H9 (cell line): ENCODE measurements at regions not wholly inside any gene's neighbourhood (a gene's known extent, or its start where the extent isn't known, plus 50 kb on each side); places are given as distances from the start of the nearest gene placed in this dataset.
A peak's percentile ranks its signal among the peaks of the same experiment; 100 is the strongest.

Source experiments
- DNase-seq: peaks from one replicate; pipeline ENCODE4 v3.0.0-alpha.2; 2017
- H2AFZ ChIP-seq: one replicate; pipeline ENCODE4 v1.6.1; 2013; ENCODE audit warnings: mild to moderate bottlenecking, low read length, control low read depth, moderate library complexity
- H2AK5ac ChIP-seq: 2 replicates; pipeline ENCODE4 v1.6.1; 2013; ENCODE audit warnings: low read length, control low read depth, mixed read lengths; ENCODE audit not compliant: insufficient read length
- H2BK120ac ChIP-seq: one replicate; pipeline ENCODE4 v1.6.1; 2013; ENCODE audit warnings: low read depth, mild to moderate bottlenecking, low read length, control low read depth, inconsistent platforms; ENCODE audit not compliant: poor library complexity, severe bottlenecking
- H2BK12ac ChIP-seq: 2 replicates; pipeline ENCODE4 v1.6.1; 2013; ENCODE audit warnings: low read length, control low read depth, mixed read lengths, low read depth; ENCODE audit not compliant: insufficient read length
- H2BK15ac ChIP-seq: 2 replicates; pipeline ENCODE4 v1.6.1; 2013; ENCODE audit warnings: low read depth, low read length, control low read depth
- H2BK20ac ChIP-seq: one replicate; pipeline ENCODE4 v1.6.1; 2013; ENCODE audit warnings: low read depth, mild to moderate bottlenecking, low read length, control low read depth, inconsistent platforms; ENCODE audit not compliant: poor library complexity, severe bottlenecking
- H2BK5ac ChIP-seq: 2 replicates; pipeline ENCODE4 v1.6.1; 2013; ENCODE audit warnings: low read length, control low read depth, mixed read lengths; ENCODE audit not compliant: insufficient read length
- H3K14ac ChIP-seq: 2 replicates; pipeline ENCODE4 v1.6.1; 2013; ENCODE audit warnings: low read length, control low read depth; ENCODE audit not compliant: insufficient read depth
- H3K18ac ChIP-seq: 2 replicates; pipeline ENCODE4 v1.6.1; 2013; ENCODE audit warnings: low read depth, mild to moderate bottlenecking, mixed read lengths, low read length, control low read depth; ENCODE audit not compliant: insufficient read length
- H3K23ac ChIP-seq: 2 replicates; pipeline ENCODE4 v1.6.1; 2013; ENCODE audit warnings: low read length, control low read depth, mixed read lengths, low read depth; ENCODE audit not compliant: insufficient read length
- H3K23me2 ChIP-seq: 2 replicates; pipeline ENCODE4 v1.6.1; 2013; ENCODE audit warnings: low read depth, mild to moderate bottlenecking, mixed read lengths, low read length, control low read depth; ENCODE audit not compliant: insufficient read length, poor library complexity, severe bottlenecking
- H3K27ac ChIP-seq: 2 replicates; pipeline ENCODE4 v1.5.1; 2013; ENCODE audit warnings: low read length, control low read depth, mixed read lengths, low read depth; ENCODE audit not compliant: insufficient read length
- H3K27me3 ChIP-seq: 2 replicates; pipeline ENCODE4 v1.6.1; 2013; ENCODE audit warnings: low read length, control low read depth, inconsistent platforms; ENCODE audit not compliant: insufficient read depth
- H3K4ac ChIP-seq: 2 replicates; pipeline ENCODE4 v1.6.1; 2013; ENCODE audit warnings: low read depth, mild to moderate bottlenecking, control low read depth, inconsistent platforms, low read length, moderate library complexity
- H3K4me1 ChIP-seq: 2 replicates; pipeline ENCODE4 v1.6.1; 2013; ENCODE audit warnings: low read length, control low read depth, inconsistent platforms; ENCODE audit not compliant: insufficient read depth
- H3K4me2 ChIP-seq: 2 replicates; pipeline ENCODE4 v1.6.1; 2013; ENCODE audit warnings: low read length, control low read depth, mixed read lengths; ENCODE audit not compliant: insufficient read length, insufficient read depth
- H3K56ac ChIP-seq: 2 replicates; pipeline ENCODE4 v1.6.1; 2013; ENCODE audit warnings: low read depth, mild to moderate bottlenecking, mixed read lengths, low read length, control low read depth; ENCODE audit not compliant: insufficient read length
- H3K79me1 ChIP-seq: 2 replicates; pipeline ENCODE4 v1.6.1; 2013; ENCODE audit warnings: low read depth, mild to moderate bottlenecking, moderate library complexity, low read length, control low read depth, inconsistent platforms; ENCODE audit not compliant: insufficient read depth, poor library complexity, severe bottlenecking
- H3K79me2 ChIP-seq: 2 replicates; pipeline ENCODE4 v1.6.1; 2013; ENCODE audit warnings: low read length, control low read depth, inconsistent platforms; ENCODE audit not compliant: insufficient read depth
- H3K9ac ChIP-seq: 2 replicates; pipeline ENCODE4 v1.6.1; 2013; ENCODE audit warnings: low read length, control low read depth, mixed read lengths; ENCODE audit not compliant: insufficient read length; ENCODE audit errors: extremely low read depth
- H3K9me3 ChIP-seq: one replicate; pipeline ENCODE4 v1.6.1; 2013; ENCODE audit warnings: low read depth, low read length, inconsistent platforms; ENCODE audit not compliant: control insufficient read depth
- H3T11ph ChIP-seq: one replicate; pipeline ENCODE4 v1.6.1; 2013; ENCODE audit warnings: mild to moderate bottlenecking, low read length, control low read depth, inconsistent platforms
- H4K20me1 ChIP-seq: one replicate; pipeline ENCODE4 v1.6.1; 2013; ENCODE audit not compliant: control insufficient read depth, insufficient read length, insufficient read depth
- H4K5ac ChIP-seq: 2 replicates; pipeline ENCODE4 v1.6.1; 2013; ENCODE audit warnings: low read depth, mild to moderate bottlenecking, mixed read lengths, low read length, control low read depth; ENCODE audit not compliant: insufficient read length
- H4K8ac ChIP-seq: replicated peaks from 2 replicates; pipeline ENCODE4 v1.6.1; 2013; ENCODE audit warnings: low read length, control low read depth, mixed read lengths, low read depth; ENCODE audit not compliant: insufficient read length
- H4K91ac ChIP-seq: 2 replicates; pipeline ENCODE4 v1.6.1; 2013; ENCODE audit warnings: low read depth, mild to moderate bottlenecking, moderate library complexity, mixed read lengths, low read length, control low read depth; ENCODE audit not compliant: insufficient read length
- H3K27ac Mint-ChIP-seq, 3 experiments: 2 replicates in 2 of 3; 3 replicates in 1 of 3; pipeline ENCODE4 v1.8.0; 2020 to 2021; ENCODE audit warnings: mixed read lengths in 3 of 3, mild to moderate bottlenecking in 1 of 3, moderate library complexity in 1 of 3
- H3K27me3 Mint-ChIP-seq: 2 replicates; pipeline ENCODE4 v1.8.0; 2021; ENCODE audit warnings: low read depth, mild to moderate bottlenecking, moderate library complexity, mixed read lengths
- H3K36me3 Mint-ChIP-seq, 3 experiments: 2 replicates in 2 of 3; 3 replicates in 1 of 3; pipeline ENCODE4 v1.8.0; 2020 to 2021; ENCODE audit warnings: low read depth in 3 of 3, mixed read lengths in 3 of 3; ENCODE audit not compliant: insufficient read depth in 1 of 3
- H3K4me1 Mint-ChIP-seq, 2 experiments: 2 replicates each; pipeline ENCODE4 v1.8.0; 2020; ENCODE audit warnings: mixed read lengths in 2 of 2
- H3K4me3 Mint-ChIP-seq, 2 experiments: 2 replicates in 1 of 2; 3 replicates in 1 of 2; pipeline ENCODE4 v1.8.0; 2020 to 2021; ENCODE audit warnings: mild to moderate bottlenecking in 2 of 2, mixed read lengths in 2 of 2, moderate library complexity in 1 of 2
- H3K9me3 Mint-ChIP-seq, 2 experiments: 2 replicates in 1 of 2; 3 replicates in 1 of 2; pipeline ENCODE4 v1.8.0; 2020; ENCODE audit warnings: mild to moderate bottlenecking in 2 of 2, mixed read lengths in 2 of 2, moderate library complexity in 1 of 2
- CTCF ChIP-seq: fragments of 200-600 bp; sonication (generic); conservative IDR thresholded peaks from 3 replicates; pipeline ENCODE4 v1.8.0; 2021; ENCODE audit warnings: antibody characterized with exemption, mild to moderate bottlenecking
- WGBS: extraction: QIAGEN DNeasy Blood & Tissue Kit; methylation state at CpG from one replicate; pipeline ENCODE4 v1.1.7; 2013; ENCODE audit warnings: missing lambda C conversion rate, low lambda C conversion rate, mixed read lengths; ENCODE audit not compliant: insufficient read length; ENCODE audit errors: extremely low coverage; 5-methylcytosine and 5-hydroxymethylcytosine counted together

- Histone ChIP-seq H3K9me3 (peaks cover 38% of the 10 kb centered on the region), H2BK20ac (no peak overlapping the region), H3K79me1 (no peaks in the 10 kb centered on the region), H2BK12ac (no peak overlapping the region), H3K9ac (no peak overlapping the region), H3K14ac (no peak overlapping the region), H2BK120ac (no peak overlapping the region), H4K20me1 (no peaks in the 10 kb centered on the region), H3K27me3 (no peaks in the 10 kb centered on the region), H3K23me2 (no peaks in the 10 kb centered on the region), H4K91ac (no peak overlapping the region), H2AK5ac (no peak overlapping the region), H2BK5ac (no peak overlapping the region), H2BK15ac (no peak overlapping the region), H3T11ph (no peak overlapping the region), H4K5ac (no peak overlapping the region), H3K18ac (no peak overlapping the region), H3K23ac (no peak overlapping the region), H3K79me2 (no peaks in the 10 kb centered on the region), H3K4ac (no peak overlapping the region), H2AFZ (no peak overlapping the region), H3K56ac (no peak overlapping the region), H3K4me1 (peaks cover 1% of the 10 kb centered on the region), H3K27ac (no peak overlapping the region), H4K8ac (no peak overlapping the region), H3K4me2 (no peak overlapping the region)
- peaks cover 13% of the 10 kb centered on the region for H3K27me3 Mint-ChIP-seq
- no peak overlapping the region for H3K27ac Mint-ChIP-seq
- TF ChIP-seq CTCF = no peak
- peaks cover 39 to 52% of the 10 kb centered on the region in 2 experiments for H3K9me3 Mint-ChIP-seq
- H3K4me3 Mint-ChIP-seq = no peak overlapping the region
- peak; percentile 12 for DNase-seq
- H3K36me3 Mint-ChIP-seq = peaks cover 12 to 49% (median 28%) of the 10 kb centered on the region in 3 experiments
- H3K4me1 Mint-ChIP-seq = peaks cover 9 to 14% of the 10 kb centered on the region in 2 experiments
- no CpG with 5 or more reads among the region's 2 CpGs for WGBS
Observed at GRCh38 chr10:120987359-120987758, 136.2 kb downstream of the WDR11 start.
